H9 (cell line): ENCODE measurements at regions not wholly inside any gene's neighbourhood (a gene's known extent, or its start where the extent isn't known, plus 50 kb on each side); places are given as distances from the start of the nearest gene placed in this dataset.
A peak's percentile ranks its signal among the peaks of the same experiment; 100 is the strongest.

ENCODE experiments used
- DNase-seq: peaks from one replicate; pipeline ENCODE4 v3.0.0-alpha.2; 2017
- H2AFZ ChIP-seq: one replicate; pipeline ENCODE4 v1.6.1; 2013; ENCODE audit warnings: mild to moderate bottlenecking, low read length, control low read depth, moderate library complexity
- H2AK5ac ChIP-seq: 2 replicates; pipeline ENCODE4 v1.6.1; 2013; ENCODE audit warnings: low read length, control low read depth, mixed read lengths; ENCODE audit not compliant: insufficient read length
- H2BK120ac ChIP-seq: one replicate; pipeline ENCODE4 v1.6.1; 2013; ENCODE audit warnings: low read depth, mild to moderate bottlenecking, low read length, control low read depth, inconsistent platforms; ENCODE audit not compliant: poor library complexity, severe bottlenecking
- H2BK12ac ChIP-seq: 2 replicates; pipeline ENCODE4 v1.6.1; 2013; ENCODE audit warnings: low read length, control low read depth, mixed read lengths, low read depth; ENCODE audit not compliant: insufficient read length
- H2BK15ac ChIP-seq: 2 replicates; pipeline ENCODE4 v1.6.1; 2013; ENCODE audit warnings: low read depth, low read length, control low read depth
- H2BK20ac ChIP-seq: one replicate; pipeline ENCODE4 v1.6.1; 2013; ENCODE audit warnings: low read depth, mild to moderate bottlenecking, low read length, control low read depth, inconsistent platforms; ENCODE audit not compliant: poor library complexity, severe bottlenecking
- H2BK5ac ChIP-seq: 2 replicates; pipeline ENCODE4 v1.6.1; 2013; ENCODE audit warnings: low read length, control low read depth, mixed read lengths; ENCODE audit not compliant: insufficient read length
- H3K14ac ChIP-seq: 2 replicates; pipeline ENCODE4 v1.6.1; 2013; ENCODE audit warnings: low read length, control low read depth; ENCODE audit not compliant: insufficient read depth
- H3K18ac ChIP-seq: 2 replicates; pipeline ENCODE4 v1.6.1; 2013; ENCODE audit warnings: low read depth, mild to moderate bottlenecking, mixed read lengths, low read length, control low read depth; ENCODE audit not compliant: insufficient read length
- H3K23ac ChIP-seq: 2 replicates; pipeline ENCODE4 v1.6.1; 2013; ENCODE audit warnings: low read length, control low read depth, mixed read lengths, low read depth; ENCODE audit not compliant: insufficient read length
- H3K23me2 ChIP-seq: 2 replicates; pipeline ENCODE4 v1.6.1; 2013; ENCODE audit warnings: low read depth, mild to moderate bottlenecking, mixed read lengths, low read length, control low read depth; ENCODE audit not compliant: insufficient read length, poor library complexity, severe bottlenecking
- H3K27ac ChIP-seq: 2 replicates; pipeline ENCODE4 v1.5.1; 2013; ENCODE audit warnings: low read length, control low read depth, mixed read lengths, low read depth; ENCODE audit not compliant: insufficient read length
- H3K27me3 ChIP-seq: 2 replicates; pipeline ENCODE4 v1.6.1; 2013; ENCODE audit warnings: low read length, control low read depth, inconsistent platforms; ENCODE audit not compliant: insufficient read depth
- H3K4ac ChIP-seq: 2 replicates; pipeline ENCODE4 v1.6.1; 2013; ENCODE audit warnings: low read depth, mild to moderate bottlenecking, control low read depth, inconsistent platforms, low read length, moderate library complexity
- H3K4me1 ChIP-seq: 2 replicates; pipeline ENCODE4 v1.6.1; 2013; ENCODE audit warnings: low read length, control low read depth, inconsistent platforms; ENCODE audit not compliant: insufficient read depth
- H3K4me2 ChIP-seq: 2 replicates; pipeline ENCODE4 v1.6.1; 2013; ENCODE audit warnings: low read length, control low read depth, mixed read lengths; ENCODE audit not compliant: insufficient read length, insufficient read depth
- H3K56ac ChIP-seq: 2 replicates; pipeline ENCODE4 v1.6.1; 2013; ENCODE audit warnings: low read depth, mild to moderate bottlenecking, mixed read lengths, low read length, control low read depth; ENCODE audit not compliant: insufficient read length
- H3K79me1 ChIP-seq: 2 replicates; pipeline ENCODE4 v1.6.1; 2013; ENCODE audit warnings: low read depth, mild to moderate bottlenecking, moderate library complexity, low read length, control low read depth, inconsistent platforms; ENCODE audit not compliant: insufficient read depth, poor library complexity, severe bottlenecking
- H3K79me2 ChIP-seq: 2 replicates; pipeline ENCODE4 v1.6.1; 2013; ENCODE audit warnings: low read length, control low read depth, inconsistent platforms; ENCODE audit not compliant: insufficient read depth
- H3K9ac ChIP-seq: 2 replicates; pipeline ENCODE4 v1.6.1; 2013; ENCODE audit warnings: low read length, control low read depth, mixed read lengths; ENCODE audit not compliant: insufficient read length; ENCODE audit errors: extremely low read depth
- H3K9me3 ChIP-seq: one replicate; pipeline ENCODE4 v1.6.1; 2013; ENCODE audit warnings: low read depth, low read length, inconsistent platforms; ENCODE audit not compliant: control insufficient read depth
- H3T11ph ChIP-seq: one replicate; pipeline ENCODE4 v1.6.1; 2013; ENCODE audit warnings: mild to moderate bottlenecking, low read length, control low read depth, inconsistent platforms
- H4K20me1 ChIP-seq: one replicate; pipeline ENCODE4 v1.6.1; 2013; ENCODE audit not compliant: control insufficient read depth, insufficient read length, insufficient read depth
- H4K5ac ChIP-seq: 2 replicates; pipeline ENCODE4 v1.6.1; 2013; ENCODE audit warnings: low read depth, mild to moderate bottlenecking, mixed read lengths, low read length, control low read depth; ENCODE audit not compliant: insufficient read length
- H4K8ac ChIP-seq: replicated peaks from 2 replicates; pipeline ENCODE4 v1.6.1; 2013; ENCODE audit warnings: low read length, control low read depth, mixed read lengths, low read depth; ENCODE audit not compliant: insufficient read length
- H4K91ac ChIP-seq: 2 replicates; pipeline ENCODE4 v1.6.1; 2013; ENCODE audit warnings: low read depth, mild to moderate bottlenecking, moderate library complexity, mixed read lengths, low read length, control low read depth; ENCODE audit not compliant: insufficient read length
- H3K27ac Mint-ChIP-seq, 3 experiments: 2 replicates in 2 of 3; 3 replicates in 1 of 3; pipeline ENCODE4 v1.8.0; 2020 to 2021; ENCODE audit warnings: mixed read lengths in 3 of 3, mild to moderate bottlenecking in 1 of 3, moderate library complexity in 1 of 3
- H3K27me3 Mint-ChIP-seq: 2 replicates; pipeline ENCODE4 v1.8.0; 2021; ENCODE audit warnings: low read depth, mild to moderate bottlenecking, moderate library complexity, mixed read lengths
- H3K36me3 Mint-ChIP-seq, 3 experiments: 2 replicates in 2 of 3; 3 replicates in 1 of 3; pipeline ENCODE4 v1.8.0; 2020 to 2021; ENCODE audit warnings: low read depth in 3 of 3, mixed read lengths in 3 of 3; ENCODE audit not compliant: insufficient read depth in 1 of 3
- H3K4me1 Mint-ChIP-seq, 2 experiments: 2 replicates each; pipeline ENCODE4 v1.8.0; 2020; ENCODE audit warnings: mixed read lengths in 2 of 2
- H3K4me3 Mint-ChIP-seq, 2 experiments: 2 replicates in 1 of 2; 3 replicates in 1 of 2; pipeline ENCODE4 v1.8.0; 2020 to 2021; ENCODE audit warnings: mild to moderate bottlenecking in 2 of 2, mixed read lengths in 2 of 2, moderate library complexity in 1 of 2
- H3K9me3 Mint-ChIP-seq, 2 experiments: 2 replicates in 1 of 2; 3 replicates in 1 of 2; pipeline ENCODE4 v1.8.0; 2020; ENCODE audit warnings: mild to moderate bottlenecking in 2 of 2, mixed read lengths in 2 of 2, moderate library complexity in 1 of 2
- WGBS: extraction: QIAGEN DNeasy Blood & Tissue Kit; methylation state at CpG from one replicate; pipeline ENCODE4 v1.1.7; 2013; ENCODE audit warnings: missing lambda C conversion rate, low lambda C conversion rate, mixed read lengths; ENCODE audit not compliant: insufficient read length; ENCODE audit errors: extremely low coverage; 5-methylcytosine and 5-hydroxymethylcytosine counted together
- TF ChIP-seq, protein P1 (sequence below): fragments of 200-600 bp; sonication (generic); conservative IDR thresholded peaks from 3 replicates; pipeline ENCODE4 v1.8.0; 2021; ENCODE audit warnings: antibody characterized with exemption, mild to moderate bottlenecking

DNA sequence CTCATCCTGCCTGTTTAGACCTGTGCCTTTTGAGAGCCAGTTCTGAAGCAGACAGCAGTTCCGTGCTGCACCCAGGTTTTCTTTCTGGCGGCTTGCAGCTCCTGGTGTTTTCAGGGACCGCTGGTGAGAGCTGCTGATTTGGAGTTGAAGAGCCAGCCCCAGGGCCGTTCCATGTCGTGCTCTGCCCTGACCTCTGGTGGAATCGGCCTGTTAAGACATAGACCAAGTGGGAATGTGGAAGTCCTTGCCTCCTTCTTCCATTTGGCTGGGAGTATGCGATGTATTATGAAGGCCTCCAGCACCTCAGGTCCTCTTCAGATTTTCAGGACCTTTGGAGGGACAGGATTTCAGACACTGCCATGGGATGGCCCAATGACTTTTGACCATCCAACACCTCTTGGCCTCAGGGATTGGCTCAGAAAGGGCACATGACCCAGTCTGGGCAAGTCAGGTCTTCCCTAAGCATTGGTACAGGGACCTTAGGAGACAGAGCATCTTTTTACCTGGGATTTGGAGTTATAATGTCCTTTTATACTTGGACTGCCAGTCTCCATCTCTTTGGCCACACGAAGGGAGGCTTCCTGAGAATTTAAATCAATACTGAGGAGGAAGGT, 136.1 kb upstream of the CLINT1 start:
- no peak overlapping the region for H3K9ac ChIP-seq
- no peaks in the 10 kb centered on the region for H3K4me1 ChIP-seq
- no peak overlapping the region for H3K56ac ChIP-seq
- H3K4me3 Mint-ChIP-seq: no peak overlapping the region
- no peak overlapping the region for H2BK12ac ChIP-seq
- peak; percentile 90 for DNase-seq
- H2AK5ac ChIP-seq: no peak overlapping the region
- no peaks in the 10 kb centered on the region for H3K36me3 Mint-ChIP-seq
- no peaks in the 10 kb centered on the region for H4K20me1 ChIP-seq
- H2AFZ ChIP-seq: peak overlapping the region; percentile 66
- H3K79me2 ChIP-seq: no peaks in the 10 kb centered on the region
- no peak overlapping the region for H2BK15ac ChIP-seq
- H3K79me1 ChIP-seq: no peaks in the 10 kb centered on the region
- H4K91ac ChIP-seq: no peak overlapping the region
- no peaks in the 10 kb centered on the region for H3K23me2 ChIP-seq
- H3K9me3 Mint-ChIP-seq: no peaks in the 10 kb centered on the region
- no peaks in the 10 kb centered on the region for H3K27me3 ChIP-seq
- no peak overlapping the region for H3K23ac ChIP-seq
- no peak overlapping the region for H3K4me2 ChIP-seq
- H3K27ac Mint-ChIP-seq: peak overlapping the region in 1 of 3 experiments; percentile 25; a peak in 2 of 7 replicates
- H3K4ac ChIP-seq: no peak overlapping the region
- no peaks in the 10 kb centered on the region for H3K27me3 Mint-ChIP-seq
- no peak overlapping the region for H3T11ph ChIP-seq
- H2BK5ac ChIP-seq: no peak overlapping the region
- no peak overlapping the region for H2BK120ac ChIP-seq
- TF ChIP-seq, protein P1, sequence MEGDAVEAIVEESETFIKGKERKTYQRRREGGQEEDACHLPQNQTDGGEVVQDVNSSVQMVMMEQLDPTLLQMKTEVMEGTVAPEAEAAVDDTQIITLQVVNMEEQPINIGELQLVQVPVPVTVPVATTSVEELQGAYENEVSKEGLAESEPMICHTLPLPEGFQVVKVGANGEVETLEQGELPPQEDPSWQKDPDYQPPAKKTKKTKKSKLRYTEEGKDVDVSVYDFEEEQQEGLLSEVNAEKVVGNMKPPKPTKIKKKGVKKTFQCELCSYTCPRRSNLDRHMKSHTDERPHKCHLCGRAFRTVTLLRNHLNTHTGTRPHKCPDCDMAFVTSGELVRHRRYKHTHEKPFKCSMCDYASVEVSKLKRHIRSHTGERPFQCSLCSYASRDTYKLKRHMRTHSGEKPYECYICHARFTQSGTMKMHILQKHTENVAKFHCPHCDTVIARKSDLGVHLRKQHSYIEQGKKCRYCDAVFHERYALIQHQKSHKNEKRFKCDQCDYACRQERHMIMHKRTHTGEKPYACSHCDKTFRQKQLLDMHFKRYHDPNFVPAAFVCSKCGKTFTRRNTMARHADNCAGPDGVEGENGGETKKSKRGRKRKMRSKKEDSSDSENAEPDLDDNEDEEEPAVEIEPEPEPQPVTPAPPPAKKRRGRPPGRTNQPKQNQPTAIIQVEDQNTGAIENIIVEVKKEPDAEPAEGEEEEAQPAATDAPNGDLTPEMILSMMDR: peak; percentile 84
- H2BK20ac ChIP-seq: no peak overlapping the region
- H3K9me3 ChIP-seq: no peaks in the 10 kb centered on the region
- H4K5ac ChIP-seq: no peak overlapping the region
- H3K14ac ChIP-seq: peak overlapping the region; percentile 20; the same call in 1 of the 2 replicates
- no CpG with 5 or more reads among the region's 8 CpGs for WGBS
- no peak overlapping the region for H3K18ac ChIP-seq
- no peak overlapping the region for H3K27ac ChIP-seq
- H4K8ac ChIP-seq: no peak overlapping the region
- peaks cover 7% of the 10 kb centered on the region in 2 experiments for H3K4me1 Mint-ChIP-seq
